ENCODE measurements at regions not wholly inside any gene's neighbourhood (a gene's known extent, or its start where the extent isn't known, plus 50 kb on each side); places are given as distances from the start of the nearest gene placed in this dataset.

DNA sequence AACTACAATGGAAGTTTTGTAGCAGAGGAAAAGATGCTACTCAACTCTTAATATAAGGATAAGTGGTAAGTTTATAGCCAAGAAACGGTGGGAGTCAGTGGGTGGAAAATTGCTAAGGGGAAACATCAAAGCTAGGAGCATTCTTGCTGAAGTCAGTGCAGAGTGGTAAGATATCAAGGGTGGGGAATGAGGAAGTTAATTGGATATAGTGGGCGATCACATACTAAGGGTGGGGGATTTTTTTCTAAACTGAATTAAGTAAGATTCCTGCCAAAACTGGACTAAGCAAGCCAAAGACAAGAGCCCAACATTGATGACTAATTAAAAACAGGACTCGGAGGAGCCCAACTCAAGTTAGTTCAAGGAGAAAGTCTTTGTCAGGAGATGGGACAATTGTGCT lies 525.4 kb downstream of the CCDC85A start:
- DNase-seq, result no peak

DNA sequence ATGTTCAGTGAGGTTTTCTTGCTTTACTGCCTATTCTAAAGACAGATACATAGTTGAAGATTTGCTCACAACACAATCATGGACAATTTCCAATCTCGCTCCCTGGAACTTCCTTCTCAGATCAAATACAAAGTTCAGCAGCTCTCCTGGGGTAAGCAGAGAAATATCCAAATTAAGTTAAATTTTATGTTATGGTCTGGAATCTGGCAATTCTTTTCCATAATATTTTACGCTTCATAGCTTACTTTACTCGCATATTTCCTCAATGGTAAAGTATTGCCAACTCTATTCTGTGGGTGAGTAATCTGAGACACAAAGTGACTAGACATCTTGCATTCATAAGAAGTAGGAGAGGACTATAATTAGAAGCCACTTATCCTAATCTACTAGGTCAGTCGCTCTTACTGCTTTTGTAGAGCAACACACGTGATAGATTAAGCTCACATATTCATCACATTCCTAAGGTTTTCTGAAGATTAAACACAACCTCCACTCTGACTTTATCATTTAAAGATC lies 529.4 kb downstream of the CCDC85A start:
- no peak for DNase-seq

DNA sequence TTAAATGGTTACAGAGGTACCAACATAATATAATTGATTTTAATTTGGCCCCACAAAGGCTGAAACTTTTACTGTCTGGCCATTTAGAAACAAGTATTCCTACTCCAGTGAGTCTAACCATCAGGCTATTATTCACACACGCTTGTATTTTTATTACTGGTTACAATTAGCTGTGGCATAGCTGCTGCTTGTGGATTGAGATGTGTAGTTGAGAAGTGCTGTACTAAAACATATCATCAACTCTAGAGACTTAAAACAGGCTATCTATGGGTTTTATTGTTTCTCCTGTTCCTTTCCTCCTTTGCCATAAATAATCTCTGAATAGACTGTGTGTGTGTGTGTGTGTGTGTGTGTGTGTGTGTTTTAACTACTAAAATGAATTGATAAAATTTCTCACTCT lies 530.2 kb downstream of the CCDC85A start:
- DNase-seq, result no peak

DNA sequence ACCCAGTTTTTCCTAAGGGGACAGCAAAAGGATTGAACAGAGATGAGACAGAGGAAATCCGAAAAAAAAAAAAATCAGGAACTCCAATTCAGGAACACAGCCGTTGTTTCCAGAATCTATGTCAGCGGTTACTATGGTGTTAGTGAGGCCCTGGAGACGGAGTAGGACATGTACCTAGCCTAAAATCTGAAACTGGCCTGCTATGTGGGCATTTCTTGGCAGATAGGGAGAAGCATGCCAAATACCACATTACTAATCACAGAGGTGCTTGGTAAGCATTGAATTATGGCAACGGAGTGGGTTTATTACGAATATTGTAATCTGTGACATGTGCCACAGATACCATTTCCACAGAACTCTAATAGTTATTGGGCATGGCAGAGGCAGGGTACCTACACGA lies 530.6 kb downstream of the CCDC85A start:
- DNase-seq, result no peak

DNA sequence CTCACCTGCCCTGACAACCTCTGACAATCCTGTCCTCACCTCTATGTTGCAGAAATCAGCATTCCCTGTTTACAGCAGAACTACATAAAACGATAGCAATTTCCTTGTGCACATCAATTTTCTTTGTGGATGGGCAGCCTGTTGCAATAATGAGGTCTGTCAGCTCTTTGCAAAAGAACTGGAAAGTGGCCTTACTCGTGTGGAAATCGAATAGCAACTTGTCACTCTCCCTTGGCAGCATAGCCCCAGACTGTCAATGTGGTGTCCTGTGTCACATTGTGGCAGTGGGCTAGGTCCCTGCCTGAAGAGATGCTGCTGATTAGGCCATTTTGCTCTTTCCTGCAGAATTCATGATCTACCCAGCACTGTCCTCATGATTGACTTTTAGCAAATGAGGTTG lies 531.9 kb downstream of the CCDC85A start:
- DNase-seq, result no peak

DNA sequence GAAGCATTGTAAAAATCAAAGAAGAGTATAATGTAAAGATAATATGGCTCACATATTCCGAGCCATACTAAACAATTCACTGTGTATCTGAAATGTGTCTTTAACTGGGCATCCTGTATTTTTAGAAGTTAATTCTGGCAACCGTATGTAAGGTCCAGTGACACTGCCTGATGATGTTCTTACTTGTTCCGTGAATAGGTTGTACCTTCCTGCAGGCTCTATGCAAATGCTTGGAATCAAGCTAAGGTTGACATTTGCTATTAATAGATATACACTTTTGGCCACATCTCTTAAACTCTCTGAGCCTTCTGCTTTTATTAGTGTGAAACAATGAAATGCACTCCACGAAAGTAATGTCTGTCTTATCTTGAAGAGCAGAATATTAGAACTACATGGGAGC lies 534.6 kb downstream of the CCDC85A start:
- no peak for DNase-seq

DNA sequence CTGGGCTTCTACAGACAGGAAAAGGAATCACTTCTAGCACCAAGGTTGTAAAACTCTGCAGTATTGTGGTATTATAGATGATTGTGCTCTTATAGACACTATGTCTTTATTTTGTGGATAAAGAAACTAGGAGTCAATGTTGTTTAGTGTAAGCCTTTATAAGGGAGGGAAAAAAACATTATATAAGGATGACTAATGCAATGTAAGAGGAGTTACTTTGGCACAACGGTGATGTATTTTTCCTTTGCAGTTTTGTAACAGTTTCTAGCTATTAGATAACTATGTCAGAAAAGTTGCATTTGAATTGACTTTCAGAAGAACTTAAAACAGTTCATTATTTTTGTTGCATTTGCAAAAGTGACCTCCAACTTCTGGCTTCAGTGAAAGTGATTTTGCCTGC lies 545.4 kb downstream of the CCDC85A start:
- DNase-seq, result no peak

DNA sequence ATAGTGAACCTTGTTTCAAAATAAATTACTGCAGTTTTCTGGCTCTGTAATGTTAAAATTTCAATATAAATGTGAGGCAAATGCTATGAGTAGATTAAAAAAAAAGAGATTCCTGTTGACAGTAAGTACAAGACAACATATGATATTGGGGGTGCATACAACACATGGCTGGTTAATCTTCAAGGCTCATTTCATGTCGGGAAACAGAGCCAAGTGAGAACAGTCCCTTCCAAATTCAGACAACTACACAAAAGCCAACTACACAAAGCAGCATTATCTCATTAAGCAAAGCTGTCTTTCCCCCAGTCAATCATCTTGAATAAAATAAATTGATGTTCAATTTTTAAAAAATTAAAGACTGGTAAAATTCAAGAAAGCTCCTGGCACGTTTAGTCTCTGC lies 549.2 kb downstream of the CCDC85A start:
- no peak for DNase-seq

DNA sequence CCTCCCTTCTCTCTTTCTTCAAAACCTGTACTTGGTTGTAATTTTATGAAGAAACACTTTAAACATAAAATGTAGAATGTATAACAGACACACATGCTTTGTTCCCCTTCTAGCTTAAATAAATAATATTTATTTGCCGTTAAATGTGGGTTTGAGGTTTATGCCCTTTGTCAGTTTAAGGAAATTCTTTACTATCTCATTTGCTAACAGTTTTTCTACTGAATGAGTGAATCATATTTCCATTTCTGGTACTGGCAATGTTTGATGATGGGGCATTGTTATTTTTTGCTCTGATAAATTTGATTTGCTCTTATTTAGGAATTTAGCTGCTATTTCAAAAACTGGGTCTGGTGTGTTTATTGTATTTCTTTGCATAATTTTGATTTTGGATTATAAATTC lies 555.6 kb downstream of the CCDC85A start:
- no peak for DNase-seq

DNA sequence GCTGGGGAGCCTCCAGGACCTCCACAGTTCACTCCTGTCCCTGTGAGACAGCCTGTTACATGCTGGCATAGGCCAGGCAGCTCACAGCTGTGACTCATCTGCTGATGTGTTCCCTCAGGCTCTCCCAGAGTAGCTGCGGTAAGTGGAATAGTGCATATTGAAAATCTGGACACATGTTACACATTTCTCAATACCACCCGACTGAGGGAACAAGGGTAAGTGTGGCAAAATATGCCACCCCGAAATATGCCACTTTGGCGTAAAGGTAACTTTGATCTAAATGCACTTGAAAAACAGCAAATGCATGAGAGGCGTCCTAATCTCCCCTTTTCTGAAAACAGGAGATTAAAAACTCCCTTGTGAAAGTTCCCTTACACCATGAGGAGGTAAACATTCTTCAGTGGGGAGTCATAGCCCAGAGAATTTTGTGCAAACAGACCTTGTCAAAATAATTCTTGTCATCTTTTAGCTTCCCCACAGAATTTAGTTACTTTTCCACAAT lies 557.9 kb downstream of the CCDC85A start:
- DNase-seq, result no peak

DNA sequence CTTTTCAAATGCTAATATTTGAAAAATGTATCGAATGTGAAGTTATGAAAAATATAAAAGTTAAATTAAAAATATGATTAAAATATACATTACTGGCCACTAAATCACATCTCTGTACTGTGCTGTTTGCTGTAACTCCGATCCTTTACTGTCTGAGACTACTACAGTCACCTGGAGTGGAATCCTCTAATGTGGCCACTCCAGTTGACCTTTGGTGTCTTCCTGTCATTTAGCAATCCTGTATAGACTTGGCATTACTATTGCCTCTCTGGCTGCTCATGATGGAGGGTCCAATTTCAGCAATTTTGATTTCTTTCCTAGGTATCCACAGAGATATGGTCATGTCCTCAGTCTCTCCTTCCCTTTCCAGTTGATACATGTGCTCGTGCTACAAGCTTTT lies 560.0 kb downstream of the CCDC85A start:
- DNase-seq, result no peak

DNA sequence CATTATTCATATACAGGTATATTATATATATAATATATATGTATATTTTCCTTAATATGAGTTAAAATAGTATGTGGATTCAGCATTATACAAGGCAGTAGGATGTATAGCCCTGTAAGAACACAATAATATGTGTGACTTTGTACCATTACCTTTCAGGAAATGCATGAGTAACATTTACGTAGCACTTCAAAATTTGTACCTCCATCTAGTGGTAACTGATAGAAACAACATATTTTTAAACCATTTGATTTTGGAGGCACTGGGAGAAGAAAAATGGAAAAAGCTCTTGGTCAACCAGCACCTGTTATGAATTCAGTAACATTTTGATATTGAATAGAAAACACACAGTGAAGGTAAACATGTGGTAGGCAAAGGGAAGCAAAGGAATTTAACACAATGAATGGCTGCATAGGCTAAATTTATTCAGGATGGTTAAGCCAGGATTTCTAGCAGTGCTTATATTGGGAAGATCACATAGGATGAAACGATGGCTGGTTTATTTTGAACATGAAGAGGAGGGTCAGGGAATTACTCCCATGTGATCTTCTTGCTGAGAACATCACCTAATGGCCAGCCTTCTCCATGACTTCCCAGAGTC lies 565.5 kb downstream of the CCDC85A start:
- no peak for DNase-seq

DNA sequence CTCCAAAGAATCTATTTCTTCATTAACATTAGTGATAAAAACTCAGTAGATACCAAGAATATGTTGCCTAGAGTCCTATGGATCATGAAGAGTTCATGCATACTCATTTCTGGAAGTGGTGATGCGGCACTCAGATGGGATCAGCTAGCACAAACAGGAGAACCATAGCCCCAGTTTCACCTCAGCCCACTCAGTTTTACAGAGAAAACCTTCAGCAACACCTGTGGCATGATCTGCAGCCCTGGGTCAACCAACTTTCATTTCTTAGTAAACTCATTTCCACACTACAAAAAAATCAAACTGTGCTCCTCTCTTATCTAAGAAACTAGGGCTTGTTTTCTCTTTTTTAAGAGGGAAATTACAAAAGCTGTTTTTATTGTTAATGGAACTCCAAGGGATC lies 569.4 kb downstream of the CCDC85A start:
- DNase-seq, result no peak

DNA sequence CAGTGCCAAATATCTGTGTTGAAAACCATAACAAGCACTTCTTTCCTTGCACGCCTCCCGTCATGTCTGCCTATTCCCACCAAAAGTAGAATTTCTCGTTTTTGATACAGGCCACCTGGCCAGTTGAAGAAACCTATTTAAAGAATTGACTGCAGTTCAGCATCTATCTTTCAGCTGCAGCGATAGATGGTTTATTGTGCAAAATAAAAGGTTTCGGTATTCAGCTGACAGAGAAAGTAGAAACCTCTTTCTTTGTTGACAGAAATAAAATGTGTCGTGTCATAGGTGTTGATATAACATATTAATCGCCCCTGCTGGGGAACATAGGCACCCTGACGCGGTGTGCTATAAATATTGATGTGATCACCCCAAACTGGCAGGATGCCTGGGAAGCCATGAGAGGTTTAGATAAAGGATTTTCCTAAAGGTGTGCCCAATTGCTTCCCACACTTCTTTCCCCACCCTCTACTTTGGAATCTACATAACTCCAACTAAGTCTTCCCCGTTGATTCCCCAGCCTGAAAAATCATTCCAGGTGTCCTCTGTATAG lies 570.4 kb downstream of the CCDC85A start:
- no peak for DNase-seq

DNA sequence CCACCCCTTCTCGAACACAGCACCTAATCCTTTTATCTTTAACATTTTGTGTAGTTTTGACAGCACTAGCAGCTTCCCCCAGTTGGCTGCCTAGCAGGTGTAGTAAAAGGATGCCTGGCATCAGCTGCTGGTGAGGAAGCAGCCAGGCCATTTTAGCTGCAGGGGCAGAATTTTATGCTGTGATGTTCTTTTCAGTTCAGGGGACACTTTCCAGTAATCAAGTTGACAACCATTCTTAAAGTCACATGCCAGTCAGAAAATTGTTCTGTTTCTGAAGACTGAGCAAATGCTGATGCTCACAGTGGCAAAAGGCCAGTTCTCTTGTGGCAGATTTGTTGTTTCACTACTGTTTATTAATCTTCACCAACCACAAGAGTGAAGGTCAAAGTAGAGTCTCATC lies 570.8 kb downstream of the CCDC85A start:
- DNase-seq, result no peak

DNA sequence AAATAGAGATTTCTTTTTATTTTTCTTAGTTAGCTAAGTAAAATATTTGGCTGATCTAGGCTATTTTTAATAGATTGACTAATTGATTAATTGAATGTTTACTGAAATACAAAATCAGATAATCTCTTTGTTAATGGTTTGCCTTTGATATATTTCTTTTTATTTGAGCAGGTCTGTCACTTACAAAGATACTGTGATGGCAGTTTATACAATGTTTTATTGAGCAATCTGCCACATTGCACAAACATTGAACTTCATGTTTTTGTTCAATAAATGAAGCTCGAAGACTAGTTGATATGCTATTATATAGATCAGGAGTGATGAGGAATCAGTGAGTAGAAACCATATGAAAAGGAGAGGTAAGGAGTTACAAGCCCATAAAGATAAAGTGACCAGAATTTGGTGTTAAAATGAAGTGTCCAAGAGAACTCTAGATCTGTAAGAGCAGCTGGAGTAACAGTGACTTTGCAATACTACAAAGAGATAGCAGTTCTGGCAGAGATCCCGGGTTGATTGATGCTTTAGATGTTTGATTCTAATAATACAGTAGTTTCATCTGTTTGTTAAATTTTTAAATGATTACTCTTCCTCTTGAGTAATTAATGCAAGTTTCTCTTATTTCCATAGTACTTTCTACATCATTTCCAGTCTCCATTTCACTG lies 574.2 kb downstream of the CCDC85A start:
- no peak for DNase-seq

DNA sequence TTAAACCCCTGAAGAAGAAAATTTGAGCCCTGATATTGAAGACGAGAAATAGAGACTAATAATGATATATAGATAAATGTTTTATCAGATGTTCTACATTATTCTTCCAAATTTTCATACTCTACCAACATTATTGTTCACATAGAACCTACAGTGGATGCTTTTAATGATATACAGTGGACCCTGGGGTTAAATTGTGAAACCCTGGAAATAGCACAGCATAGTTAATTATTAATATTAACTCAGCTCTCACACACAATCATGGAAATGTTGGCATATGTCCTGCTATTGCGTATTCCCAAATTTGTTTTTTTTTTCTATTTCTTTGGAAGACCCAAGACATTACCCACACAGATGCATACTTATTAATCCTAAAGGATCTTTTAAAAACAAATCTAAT lies 579.9 kb downstream of the CCDC85A start:
- no peak for DNase-seq

DNA sequence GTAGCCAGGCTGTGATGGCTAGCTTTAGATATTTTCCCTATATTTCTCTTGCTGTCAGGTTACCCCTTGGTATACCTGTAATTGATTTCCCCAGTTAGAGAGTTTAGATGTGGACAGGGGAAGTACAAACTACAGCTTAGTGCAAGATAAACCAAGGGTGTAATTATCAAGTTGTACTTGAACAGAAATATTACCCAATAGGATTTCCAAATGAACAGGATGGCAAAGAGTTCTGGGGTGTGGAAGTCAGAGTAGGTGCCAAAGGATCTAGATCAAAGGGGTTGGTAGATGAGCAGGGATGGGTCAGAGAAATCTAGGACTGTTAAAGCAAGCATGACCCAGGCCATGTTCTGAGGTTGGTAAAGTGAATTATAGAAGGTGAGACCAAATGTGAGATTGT lies 585.2 kb downstream of the CCDC85A start:
- DNase-seq, result no peak

DNA sequence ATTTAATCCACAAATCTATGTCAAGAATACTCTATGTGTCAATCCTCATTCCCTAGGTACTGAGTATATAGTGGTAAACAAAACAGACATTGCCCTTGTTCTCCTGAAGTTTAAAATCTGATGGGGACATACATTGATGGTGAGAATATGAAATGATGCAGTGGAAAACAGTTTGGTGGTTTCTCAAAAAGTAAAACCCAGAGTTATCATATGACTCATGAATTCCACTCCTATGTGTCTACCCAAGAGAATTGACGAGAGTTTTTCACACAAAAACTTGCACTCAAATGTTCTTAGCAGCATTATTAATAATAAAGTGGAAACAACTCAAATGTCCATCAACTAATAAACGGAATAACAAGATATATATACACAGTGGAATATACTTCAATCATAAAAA lies 586.7 kb downstream of the CCDC85A start:
- DNase-seq, result no peak

DNA sequence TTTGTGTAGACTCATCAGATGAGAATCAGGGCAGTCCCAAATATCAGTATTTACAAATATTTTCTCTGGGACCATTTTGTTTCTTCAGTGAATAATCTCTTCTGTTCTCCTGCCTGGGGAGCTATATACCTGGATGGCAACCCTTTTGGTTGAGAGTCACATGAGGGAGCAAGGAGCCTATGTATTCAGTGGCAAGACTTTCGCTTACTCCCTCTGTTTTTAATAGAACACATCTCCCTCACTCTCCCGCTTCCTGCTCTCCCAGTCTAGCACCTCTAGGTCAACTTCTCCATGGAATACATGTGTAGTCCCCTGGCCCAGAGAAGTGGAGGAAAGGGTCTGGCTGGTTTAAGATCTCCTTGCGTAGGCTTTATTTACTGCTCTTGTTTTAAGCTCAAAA lies 600.3 kb downstream of the CCDC85A start:
- no peak for DNase-seq

DNA sequence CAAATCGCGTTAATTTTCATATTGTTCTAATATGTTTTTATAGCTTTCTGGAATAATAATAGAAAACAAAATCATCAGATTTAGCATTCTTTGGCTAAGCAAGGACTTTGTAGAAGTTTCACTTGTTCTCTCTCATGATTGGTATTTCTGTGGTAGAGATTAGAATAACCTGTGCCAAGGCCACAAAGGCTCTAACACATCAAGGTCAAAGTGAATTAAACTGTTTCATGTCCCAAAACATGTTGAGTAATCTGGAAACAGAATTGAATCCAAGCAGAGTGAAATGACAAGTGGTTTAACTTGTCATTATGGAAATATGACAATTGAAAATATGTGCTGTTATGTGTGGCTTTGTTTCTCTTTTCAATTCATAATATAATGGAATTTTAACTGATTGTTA lies 617.4 kb downstream of the CCDC85A start:
- no peak for DNase-seq

DNA sequence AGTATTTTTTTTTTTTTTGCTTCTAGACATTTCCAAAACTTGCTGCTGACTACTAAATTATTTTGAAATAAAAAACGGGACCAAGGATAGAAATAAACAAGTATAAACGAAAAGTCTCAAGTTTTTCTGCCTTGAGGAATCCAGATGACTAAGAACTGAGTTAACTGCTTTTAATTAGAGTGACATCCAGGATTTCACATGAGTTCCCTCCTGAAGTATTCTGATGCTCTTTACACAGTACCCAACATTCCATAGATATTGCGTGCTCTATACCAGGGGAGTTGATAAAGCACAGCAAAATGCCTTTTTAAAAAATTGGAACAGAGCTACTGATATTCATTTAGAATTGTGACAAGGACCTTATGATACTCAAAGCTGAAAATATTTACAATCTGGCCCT lies 618.0 kb downstream of the CCDC85A start:
- DNase-seq, result no peak

DNA sequence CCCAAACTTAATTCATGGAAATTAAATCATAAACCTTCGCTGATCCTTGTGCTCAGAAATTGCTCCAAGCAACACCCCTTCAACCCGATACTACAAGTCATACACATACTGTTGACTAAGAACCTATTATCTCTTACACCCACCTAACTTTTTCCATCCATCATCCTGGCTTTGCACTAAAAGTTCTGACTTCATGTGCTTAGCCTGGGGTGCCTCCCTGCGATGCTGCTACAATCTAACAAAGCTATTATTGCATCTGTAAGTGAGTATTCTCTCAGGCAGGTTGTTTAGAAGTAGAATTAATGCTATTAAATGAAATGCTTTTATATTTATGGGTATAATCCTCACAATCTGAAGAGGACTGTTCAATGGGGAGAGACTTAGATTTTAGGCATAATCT lies 619.8 kb downstream of the CCDC85A start:
- DNase-seq, result no peak

DNA sequence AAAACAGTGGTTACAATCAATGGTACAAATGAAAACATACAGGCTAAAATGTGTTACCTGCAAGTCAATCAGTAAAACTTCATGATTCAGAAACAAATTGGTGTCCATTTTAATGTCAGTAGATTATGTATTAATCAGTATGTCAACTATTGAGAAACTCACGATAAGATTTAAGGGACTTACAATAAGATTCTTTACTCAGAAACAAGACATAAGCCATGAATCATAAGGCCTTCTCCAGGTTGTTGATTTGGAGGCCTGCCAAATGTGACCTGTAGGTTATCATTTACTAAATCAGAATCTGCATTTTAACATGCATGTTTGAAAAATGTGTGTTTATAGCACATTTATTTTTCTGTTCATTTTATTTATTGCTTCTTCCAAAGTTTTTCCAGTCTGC lies 623.1 kb downstream of the CCDC85A start:
- DNase-seq, result no peak
